ENCODE measurements at regions not wholly inside any gene's neighbourhood (a gene's known extent, or its start where the extent isn't known, plus 50 kb on each side); places are given as distances from the start of the nearest gene placed in this dataset.

DNA sequence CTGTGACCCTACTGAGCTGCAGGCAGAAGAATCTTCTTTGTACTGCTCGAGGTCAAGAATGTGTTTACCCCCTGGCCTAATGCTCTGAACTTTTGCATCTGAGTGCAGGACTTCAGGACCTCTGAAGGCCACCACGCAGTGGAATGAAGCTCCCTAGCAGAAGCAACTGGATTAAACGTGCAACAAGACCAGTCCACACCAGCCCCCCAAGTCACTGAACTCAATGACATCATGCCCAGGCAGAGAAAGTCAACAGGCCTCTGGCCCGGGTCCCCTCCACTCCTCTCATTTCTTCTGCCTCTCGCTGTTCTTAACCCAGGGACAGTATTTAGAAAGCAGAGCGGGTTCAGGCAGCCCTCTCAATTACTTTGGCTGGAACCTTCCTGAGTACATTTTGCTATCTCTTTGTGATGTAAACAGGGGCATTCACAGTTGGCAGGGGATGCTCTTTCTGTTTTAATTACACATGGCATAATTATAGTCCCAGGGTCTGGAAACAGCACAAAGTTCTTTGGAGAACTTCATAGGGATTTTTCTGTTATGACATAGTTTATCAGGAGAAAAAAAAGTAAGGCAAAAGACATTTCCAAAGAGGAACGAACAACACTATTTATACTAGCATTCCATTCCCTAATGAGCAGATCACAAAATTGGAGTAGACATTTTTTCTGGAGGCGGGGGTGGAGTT lies 108.2 kb upstream of the SPATA31D4 start:
- TF ChIP-seq HDGF (IDR thresholded peaks at IDR 0.05): no peak
- TF ChIP-seq TCF3 (IDR thresholded peaks at IDR 0.05; ENCODE audit: borderline replicate concordance, insufficient read depth, low read depth, low read length): no peak
- no peak for TF ChIP-seq JUNB (IDR thresholded peaks at IDR 0.05)
- no peak for TF ChIP-seq BACH1 (IDR thresholded peaks at IDR 0.05; ENCODE audit: borderline replicate concordance)
- TF ChIP-seq, protein P1, sequence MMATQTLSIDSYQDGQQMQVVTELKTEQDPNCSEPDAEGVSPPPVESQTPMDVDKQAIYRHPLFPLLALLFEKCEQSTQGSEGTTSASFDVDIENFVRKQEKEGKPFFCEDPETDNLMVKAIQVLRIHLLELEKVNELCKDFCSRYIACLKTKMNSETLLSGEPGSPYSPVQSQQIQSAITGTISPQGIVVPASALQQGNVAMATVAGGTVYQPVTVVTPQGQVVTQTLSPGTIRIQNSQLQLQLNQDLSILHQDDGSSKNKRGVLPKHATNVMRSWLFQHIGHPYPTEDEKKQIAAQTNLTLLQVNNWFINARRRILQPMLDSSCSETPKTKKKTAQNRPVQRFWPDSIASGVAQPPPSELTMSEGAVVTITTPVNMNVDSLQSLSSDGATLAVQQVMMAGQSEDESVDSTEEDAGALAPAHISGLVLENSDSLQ (IDR thresholded peaks at IDR 0.05): no peak
- TF ChIP-seq, protein P2, sequence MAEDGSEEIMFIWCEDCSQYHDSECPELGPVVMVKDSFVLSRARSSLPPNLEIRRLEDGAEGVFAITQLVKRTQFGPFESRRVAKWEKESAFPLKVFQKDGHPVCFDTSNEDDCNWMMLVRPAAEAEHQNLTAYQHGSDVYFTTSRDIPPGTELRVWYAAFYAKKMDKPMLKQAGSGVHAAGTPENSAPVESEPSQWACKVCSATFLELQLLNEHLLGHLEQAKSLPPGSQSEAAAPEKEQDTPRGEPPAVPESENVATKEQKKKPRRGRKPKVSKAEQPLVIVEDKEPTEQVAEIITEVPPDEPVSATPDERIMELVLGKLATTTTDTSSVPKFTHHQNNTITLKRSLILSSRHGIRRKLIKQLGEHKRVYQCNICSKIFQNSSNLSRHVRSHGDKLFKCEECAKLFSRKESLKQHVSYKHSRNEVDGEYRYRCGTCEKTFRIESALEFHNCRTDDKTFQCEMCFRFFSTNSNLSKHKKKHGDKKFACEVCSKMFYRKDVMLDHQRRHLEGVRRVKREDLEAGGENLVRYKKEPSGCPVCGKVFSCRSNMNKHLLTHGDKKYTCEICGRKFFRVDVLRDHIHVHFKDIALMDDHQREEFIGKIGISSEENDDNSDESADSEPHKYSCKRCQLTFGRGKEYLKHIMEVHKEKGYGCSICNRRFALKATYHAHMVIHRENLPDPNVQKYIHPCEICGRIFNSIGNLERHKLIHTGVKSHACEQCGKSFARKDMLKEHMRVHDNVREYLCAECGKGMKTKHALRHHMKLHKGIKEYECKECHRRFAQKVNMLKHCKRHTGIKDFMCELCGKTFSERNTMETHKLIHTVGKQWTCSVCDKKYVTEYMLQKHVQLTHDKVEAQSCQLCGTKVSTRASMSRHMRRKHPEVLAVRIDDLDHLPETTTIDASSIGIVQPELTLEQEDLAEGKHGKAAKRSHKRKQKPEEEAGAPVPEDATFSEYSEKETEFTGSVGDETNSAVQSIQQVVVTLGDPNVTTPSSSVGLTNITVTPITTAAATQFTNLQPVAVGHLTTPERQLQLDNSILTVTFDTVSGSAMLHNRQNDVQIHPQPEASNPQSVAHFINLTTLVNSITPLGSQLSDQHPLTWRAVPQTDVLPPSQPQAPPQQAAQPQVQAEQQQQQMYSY (CRISPR knock-in tag; IDR thresholded peaks at IDR 0.05): no peak
- TF ChIP-seq NR2C1 (IDR thresholded peaks at IDR 0.05): no peak
- no peak for TF ChIP-seq SMAD1 (IDR thresholded peaks at IDR 0.05; ENCODE audit: low read depth, partially characterized antibody)
- TF ChIP-seq MTA3 (IDR thresholded peaks at IDR 0.05; ENCODE audit: borderline replicate concordance, low read length): no peak
- TF ChIP-seq, protein P3, sequence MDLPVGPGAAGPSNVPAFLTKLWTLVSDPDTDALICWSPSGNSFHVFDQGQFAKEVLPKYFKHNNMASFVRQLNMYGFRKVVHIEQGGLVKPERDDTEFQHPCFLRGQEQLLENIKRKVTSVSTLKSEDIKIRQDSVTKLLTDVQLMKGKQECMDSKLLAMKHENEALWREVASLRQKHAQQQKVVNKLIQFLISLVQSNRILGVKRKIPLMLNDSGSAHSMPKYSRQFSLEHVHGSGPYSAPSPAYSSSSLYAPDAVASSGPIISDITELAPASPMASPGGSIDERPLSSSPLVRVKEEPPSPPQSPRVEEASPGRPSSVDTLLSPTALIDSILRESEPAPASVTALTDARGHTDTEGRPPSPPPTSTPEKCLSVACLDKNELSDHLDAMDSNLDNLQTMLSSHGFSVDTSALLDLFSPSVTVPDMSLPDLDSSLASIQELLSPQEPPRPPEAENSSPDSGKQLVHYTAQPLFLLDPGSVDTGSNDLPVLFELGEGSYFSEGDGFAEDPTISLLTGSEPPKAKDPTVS (IDR thresholded peaks at IDR 0.05; ENCODE audit: low read depth, low read length): no peak

More for the DNA sequence above, 108.2 kb upstream of the SPATA31D4 start:
- ChIA-PET CTCF (no interaction called here), POLR2A (no interaction called here), SMC1A (ENCODE audit: uncharacterized antibody, unreplicated experiment) (no interaction called here), RAD21 (ENCODE audit: unreplicated experiment) (no interaction called here)
- H3K4me1 ChIP-seq (ENCODE audit: control insufficient read depth, insufficient read depth, low read length): no peaks in the 10 kb centered on the region
- ATAC-seq (no peak), DNase-seq (ENCODE audit: low read depth, low spot score) (no peak), FAIRE-seq (no peak)
- no peaks in the 10 kb centered on the region for H4K20me1 ChIP-seq (ENCODE audit: control insufficient read depth, insufficient read depth)
- WGBS (ENCODE audit: insufficient coverage, insufficient replicate concordance, low lambda C conversion rate, missing lambda C conversion rate): 31% methylated on average over 8 of the region's 8 CpGs
- H3K9ac ChIP-seq (ENCODE audit: control insufficient read depth, insufficient read depth, low read length): no peak overlapping the region
- no peak overlapping the region for H3K27ac ChIP-seq (ENCODE audit: control insufficient read depth, insufficient read depth)
- in situ Hi-C loops (cut with MboI): no loop called here
- H3K36me3 ChIP-seq (ENCODE audit: control insufficient read depth in 2 of 2, insufficient read depth in 2 of 2, low read length in 1 of 2): no peaks in the 10 kb centered on the region
- H3K79me2 ChIP-seq (ENCODE audit: control insufficient read depth, insufficient read depth, low read length): no peaks in the 10 kb centered on the region
- no TSS peak for BruUV-seq (replicated peaks)
- intact Hi-C loops (cut with micrococcal nuclease; ENCODE audit: unreplicated experiment): no loop called here
- no peak overlapping the region for H3K4me3 ChIP-seq
- H2AFZ ChIP-seq (ENCODE audit: control insufficient read depth, low read depth, low read length): no peak overlapping the region
- H3K4me2 ChIP-seq (ENCODE audit: control insufficient read depth, insufficient read depth): no peak overlapping the region
- H3K9me3 ChIP-seq (replicated peaks; ENCODE audit: control insufficient read depth, insufficient read depth, low read length): no peaks in the 10 kb centered on the region; the same call in 2 of the 3 replicates
- no peaks in the 10 kb centered on the region for H3K27me3 ChIP-seq (replicated peaks in 1 of 2; ENCODE audit: control insufficient read depth in 2 of 2, insufficient read depth in 2 of 2, low read length in 1 of 2)
